GM12892 (cell line): ENCODE measurements at regions not wholly inside any gene's neighbourhood (a gene's known extent, or its start where the extent isn't known, plus 50 kb on each side); places are given as distances from the start of the nearest gene placed in this dataset.

Experiments used
- POLR2A ChIP-seq: IDR thresholded peaks from 2 replicates; pipeline ENCODE4 v1.6.1; 2011; ENCODE audit warnings: low read depth, low read length, control low read depth
- POLR2AphosphoS5 ChIP-seq: IDR thresholded peaks from 2 replicates; pipeline ENCODE4 v1.6.1; 2011; ENCODE audit warnings: low read depth, low read length, control low read depth
- TAF1 ChIP-seq: IDR thresholded peaks from 2 replicates; pipeline ENCODE4 v1.6.1; 2011; ENCODE audit warnings: low read depth, mild to moderate bottlenecking, control low read depth, low read length, borderline replicate concordance

GRCh38 chr3:16658004-16658924 lies 53.0 kb upstream of the DAZL start:
- TF ChIP-seq POLR2A, result no peak
- TF ChIP-seq POLR2AphosphoS5, result no peak
- no peak for TF ChIP-seq TAF1
